GDM1 (cell line): ENCODE measurements at regions not wholly inside any gene's neighbourhood (a gene's known extent, or its start where the extent isn't known, plus 50 kb on each side); places are given as distances from the start of the nearest gene placed in this dataset.
"Not testable (repeated sequence)": the region's sequence is repeated elsewhere in the genome, so short reads cannot be mapped to it uniquely, and the experiment has no call there.

Experiments used
- DNase-seq: peaks from one replicate; lab custom pipeline; 2025; lab: John Stamatoyannopoulos, UW

- DNase-seq, result no peak
Observed at GRCh38 chr5:57947181-57947580, 464.6 kb upstream of the ACTBL2 start.

- no peak for DNase-seq
Observed at GRCh38 chr5:57940879-57941278, 458.3 kb upstream of the ACTBL2 start.

- DNase-seq, result no peak
Observed at GRCh38 chr5:57940236-57940635, 457.6 kb upstream of the ACTBL2 start.

- DNase-seq, result no peak
Observed at GRCh38 chr5:57939771-57940170, 457.2 kb upstream of the ACTBL2 start.

- DNase-seq, result no peak
Observed at GRCh38 chr5:57939335-57939734, 456.7 kb upstream of the ACTBL2 start.

GRCh38 chr5:57938174-57938557 is 455.6 kb upstream of the ACTBL2 start:
- DNase-seq, result no peak

- no peak for DNase-seq
Observed at GRCh38 chr5:57937501-57938173, 455.0 kb upstream of the ACTBL2 start.

- no peak for DNase-seq
Observed at GRCh38 chr5:57937025-57937424, 454.4 kb upstream of the ACTBL2 start.

- DNase-seq, result no peak
Observed at GRCh38 chr5:57932761-57933160, 450.1 kb upstream of the ACTBL2 start.

GRCh38 chr5:57931807-57932206 is 449.2 kb upstream of the ACTBL2 start:
- DNase-seq, result no peak

GRCh38 chr5:57931352-57931751 is 448.7 kb upstream of the ACTBL2 start:
- no peak for DNase-seq

GRCh38 chr5:57929271-57929670 is 446.7 kb upstream of the ACTBL2 start:
- no peak for DNase-seq

- DNase-seq, result not testable (repeated sequence)
Observed at GRCh38 chr5:57923094-57923493, 440.5 kb upstream of the ACTBL2 start.

- no peak for DNase-seq
Observed at GRCh38 chr5:57917004-57917403, 434.4 kb upstream of the ACTBL2 start.

- DNase-seq, result no peak
Observed at GRCh38 chr5:57915536-57915935, 432.9 kb upstream of the ACTBL2 start.

- DNase-seq, result no peak
Observed at GRCh38 chr5:57911438-57911837, 428.8 kb upstream of the ACTBL2 start.

GRCh38 chr5:57906671-57907070 is 424.1 kb upstream of the ACTBL2 start:
- no peak for DNase-seq

GRCh38 chr5:57903458-57903857 is 420.8 kb upstream of the ACTBL2 start:
- DNase-seq, result no peak

- DNase-seq, result no peak
Observed at GRCh38 chr5:57902095-57902494, 419.5 kb upstream of the ACTBL2 start.

GRCh38 chr5:57900381-57900944 is 417.9 kb upstream of the ACTBL2 start:
- peak; percentile 33 for DNase-seq

GRCh38 chr5:57896576-57896975 is 414.0 kb upstream of the ACTBL2 start:
- DNase-seq, result no peak

GRCh38 chr5:57895766-57896165 is 413.2 kb upstream of the ACTBL2 start:
- no peak for DNase-seq

- no peak for DNase-seq
Observed at GRCh38 chr5:57893926-57894325, 411.3 kb upstream of the ACTBL2 start.

- DNase-seq, result no peak
Observed at GRCh38 chr5:57891443-57891842, 408.8 kb upstream of the ACTBL2 start.
